ENCODE measurements at regions not wholly inside any gene's neighbourhood (a gene's known extent, or its start where the extent isn't known, plus 50 kb on each side); places are given as distances from the start of the nearest gene placed in this dataset.
A peak's percentile ranks its signal among the peaks of the same experiment; 100 is the strongest.

GRCh38 chr7:26060733-26061677 is 91.0 kb upstream of the NFE2L3 start:
- Mint-ChIP-seq H3K36me3 (ENCODE audit: low read depth, unreplicated experiment) (no peaks in the 10 kb centered on the region), H3K4me3 (ENCODE audit: unreplicated experiment) (no peak overlapping the region), H3K27ac (ENCODE audit: unreplicated experiment) (no peak overlapping the region), H3K4me1 (ENCODE audit: unreplicated experiment) (no peaks in the 10 kb centered on the region), H3K27me3 (ENCODE audit: unreplicated experiment) (no peaks in the 10 kb centered on the region), H3K9me3 (ENCODE audit: unreplicated experiment) (no peaks in the 10 kb centered on the region)
- DNase-seq (ENCODE audit: low spot score) = no peak
- TF ChIP-seq CTCF (IDR thresholded peaks at IDR 0.05; ENCODE audit: unreplicated experiment) = no peak

DNA sequence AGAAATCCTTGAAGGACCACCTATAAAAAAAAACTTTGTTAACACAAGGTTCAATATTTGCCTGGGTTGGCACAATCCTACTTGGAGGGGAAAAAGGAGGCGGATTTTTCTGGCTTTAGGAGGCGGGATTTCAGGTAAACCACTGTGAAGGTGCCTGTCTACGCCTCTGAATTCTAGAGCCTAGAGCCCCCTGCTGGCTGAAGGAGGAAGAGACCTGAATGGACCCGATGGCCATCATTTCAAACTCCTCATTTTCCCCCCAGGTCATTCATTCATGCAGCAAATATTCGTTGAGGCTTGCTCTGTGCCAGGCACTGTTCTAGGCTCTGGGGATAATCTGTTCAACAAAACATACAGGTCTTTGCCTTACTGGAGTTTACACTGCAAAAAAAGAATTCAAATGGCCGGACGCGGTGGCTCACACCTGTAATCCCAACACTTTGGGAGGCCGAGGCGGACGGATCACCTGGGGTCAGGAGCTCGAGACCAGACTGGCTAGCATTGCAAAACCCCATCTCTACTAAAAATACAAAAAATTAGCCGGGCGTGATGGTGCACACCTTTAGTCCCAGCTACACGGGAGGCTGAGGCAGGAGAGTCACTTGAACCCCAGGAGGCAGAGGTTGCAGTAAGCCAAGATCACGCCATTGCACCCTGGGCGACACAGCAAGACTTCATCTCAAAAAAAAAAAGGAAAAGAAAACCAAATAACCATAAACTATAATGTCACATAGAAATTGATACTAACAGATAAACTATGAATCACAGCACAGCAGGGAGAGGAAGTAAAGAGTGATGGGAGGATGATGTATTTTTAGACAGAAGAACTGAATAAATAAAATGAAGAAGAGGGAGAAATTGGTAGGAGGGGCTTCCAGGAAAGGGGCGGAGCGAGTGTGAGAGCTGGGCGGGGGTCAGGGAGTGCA is 90.1 kb upstream of the NFE2L3 start:
- no peaks in the 10 kb centered on the region for H3K27me3 Mint-ChIP-seq (ENCODE audit: unreplicated experiment)
- no peaks in the 10 kb centered on the region for H3K36me3 Mint-ChIP-seq (ENCODE audit: low read depth, unreplicated experiment)
- no peaks in the 10 kb centered on the region for H3K9me3 Mint-ChIP-seq (ENCODE audit: unreplicated experiment)
- no peaks in the 10 kb centered on the region for H3K4me1 Mint-ChIP-seq (ENCODE audit: unreplicated experiment)
- no peak overlapping the region for H3K27ac Mint-ChIP-seq (ENCODE audit: unreplicated experiment)
- peak; percentile 87 for TF ChIP-seq CTCF (IDR thresholded peaks at IDR 0.05; ENCODE audit: unreplicated experiment)
- no peak overlapping the region for H3K4me3 Mint-ChIP-seq (ENCODE audit: unreplicated experiment)
- peak; percentile 78 for DNase-seq (ENCODE audit: low spot score)

GRCh38 chr7:26065652-26066051 is 86.3 kb upstream of the NFE2L3 start:
- Mint-ChIP-seq H3K4me1 (ENCODE audit: unreplicated experiment) (no peaks in the 10 kb centered on the region), H3K27me3 (ENCODE audit: unreplicated experiment) (no peaks in the 10 kb centered on the region), H3K4me3 (ENCODE audit: unreplicated experiment) (no peak overlapping the region), H3K9me3 (ENCODE audit: unreplicated experiment) (no peaks in the 10 kb centered on the region), H3K36me3 (ENCODE audit: low read depth, unreplicated experiment) (no peaks in the 10 kb centered on the region), H3K27ac (ENCODE audit: unreplicated experiment) (no peak overlapping the region)
- no peak for TF ChIP-seq CTCF (IDR thresholded peaks at IDR 0.05; ENCODE audit: unreplicated experiment)
- DNase-seq (ENCODE audit: low spot score) = no peak

- Mint-ChIP-seq H3K27me3 (ENCODE audit: unreplicated experiment) (no peaks in the 10 kb centered on the region), H3K9me3 (ENCODE audit: unreplicated experiment) (no peaks in the 10 kb centered on the region), H3K4me3 (ENCODE audit: unreplicated experiment) (no peak overlapping the region), H3K4me1 (ENCODE audit: unreplicated experiment) (no peaks in the 10 kb centered on the region), H3K27ac (ENCODE audit: unreplicated experiment) (no peak overlapping the region), H3K36me3 (ENCODE audit: low read depth, unreplicated experiment) (no peaks in the 10 kb centered on the region)
- TF ChIP-seq CTCF (IDR thresholded peaks at IDR 0.05; ENCODE audit: unreplicated experiment) = no peak
- no peak for DNase-seq (ENCODE audit: low spot score)
These were observed 85.3 kb upstream of the NFE2L3 start for GRCh38 chr7:26066736-26067135.
